SK-N-SH (cell line): ENCODE measurements at regions not wholly inside any gene's neighbourhood (a gene's known extent, or its start where the extent isn't known, plus 50 kb on each side); places are given as distances from the start of the nearest gene placed in this dataset.

Experiments
- CTCF ChIA-PET: fragments of 300-600, 350-600 bp; formaldehyde crosslinking; extraction: SDS; loops from one replicate; lab custom pipeline; 2021; lab: Yijun Ruan, JAX
- POLR2A ChIA-PET: fragments of 350-600 bp; sonication (Branson Sonifier 250); formaldehyde crosslinking; extraction: SDS; loops from one replicate; lab custom pipeline; 2020; ENCODE audit warnings: antibody characterized with exemption, inconsistent platforms; lab: Yijun Ruan, JAX
- DNase-seq: peaks from one replicate; pipeline ENCODE4 v3.0.0; 2012
- H2AFZ ChIP-seq: fragments of 200-600 bp; sonication (generic); 2 replicates; pipeline ENCODE4 v1.8.1; 2016; ENCODE audit warnings: antibody characterized with exemption, mild to moderate bottlenecking, low read depth
- H3F3A ChIP-seq: fragments of 200-600 bp; sonication (generic); replicated peaks from 2 replicates; pipeline ENCODE3; 2016; ENCODE audit warnings: antibody characterized with exemption, mild to moderate bottlenecking; ENCODE audit not compliant: insufficient read depth
- H3K27ac ChIP-seq, 2 experiments: fragments of 200-500 bp in 1 of 2; fragments of 200-600 bp in 1 of 2; sonication (Bioruptor generic) in 1 of 2; sonication (generic), shearing (Covaris generic) in 1 of 2; 2 replicates each; pipeline versions ENCODE4 v1.5.1 to v1.6.1; 2014 to 2016; ENCODE audit warnings: low read depth in 2 of 2, inconsistent platforms in 1 of 2, low read length in 1 of 2, mild to moderate bottlenecking in 1 of 2, mixed read lengths in 1 of 2
- H3K27me3 ChIP-seq: fragments of 200-600 bp; sonication (generic), shearing (Covaris generic); 2 replicates; pipeline ENCODE4 v1.6.1; 2016; ENCODE audit warnings: mixed run types; ENCODE audit not compliant: insufficient read depth
- H3K36me3 ChIP-seq, 2 experiments: fragments of 200-500 bp in 1 of 2; fragments of 200-600 bp in 1 of 2; sonication (Bioruptor generic) in 1 of 2; sonication (generic) in 1 of 2; replicated peaks in 1 of 2; 2 replicates each; pipeline versions ENCODE3 to v1.5.1; 2014 to 2016; ENCODE audit warnings: low read length in 1 of 2, mild to moderate bottlenecking in 1 of 2; ENCODE audit not compliant: insufficient read depth in 2 of 2, control insufficient read depth in 1 of 2
- H3K4me1 ChIP-seq, 2 experiments: fragments of 200-500 bp in 1 of 2; fragments of 200-600 bp in 1 of 2; sonication (Bioruptor generic) in 1 of 2; sonication (generic), shearing (Covaris generic) in 1 of 2; 2 replicates each; pipeline versions ENCODE4 v1.5.1 to v1.6.1; 2014 to 2016; ENCODE audit warnings: low read depth in 1 of 2, low read length in 1 of 2, mixed run types in 1 of 2; ENCODE audit not compliant: insufficient read depth in 2 of 2, control insufficient read depth in 1 of 2
- H3K4me2 ChIP-seq: fragments of 200-600 bp; sonication (generic), shearing (Covaris generic); 2 replicates; pipeline ENCODE4 v1.6.1; 2017; ENCODE audit warnings: mixed run types
- H3K4me3 ChIP-seq, 2 experiments: fragments of 200-500 bp in 1 of 2; fragments of 200-600 bp in 1 of 2; sonication (Bioruptor generic) in 1 of 2; sonication (generic), shearing (Covaris generic) in 1 of 2; 2 replicates each; pipeline versions ENCODE4 v1.5.1 to v1.8.1; 2014 to 2016; ENCODE audit warnings: low read depth in 2 of 2, inconsistent platforms in 1 of 2, low read length in 1 of 2, mild to moderate bottlenecking in 1 of 2, mixed read lengths in 1 of 2, moderate library complexity in 1 of 2
- H3K79me2 ChIP-seq: fragments of 200-600 bp; sonication (generic); 2 replicates; pipeline ENCODE4 v1.8.1; 2017; ENCODE audit warnings: mild to moderate bottlenecking; ENCODE audit not compliant: insufficient read depth
- H3K9ac ChIP-seq: fragments of 200-600 bp; sonication (generic); 2 replicates; pipeline ENCODE4 v1.6.1; 2017; ENCODE audit warnings: mixed run types
- H3K9me2 ChIP-seq: fragments of 200-600 bp; sonication (generic); 2 replicates; pipeline ENCODE4 v1.6.1; 2017; ENCODE audit warnings: mixed run types
- H3K9me3 ChIP-seq: fragments of 200-600 bp; sonication (generic); 2 replicates; pipeline ENCODE4 v1.6.1; 2017; ENCODE audit warnings: mixed run types, mild to moderate bottlenecking, moderate library complexity
- H4K20me1 ChIP-seq: fragments of 200-600 bp; sonication (generic); 2 replicates; pipeline ENCODE4 v1.6.1; 2017; ENCODE audit warnings: mild to moderate bottlenecking, mixed run types; ENCODE audit not compliant: insufficient read depth
- CHD2 ChIP-seq: fragments of 150-350 bp; IDR thresholded peaks from 2 replicates; pipeline ENCODE4 v1.6.1; 2018; ENCODE audit warnings: low read length; ENCODE audit not compliant: partially characterized antibody
- FOSL2 ChIP-seq: IDR thresholded peaks from 2 replicates; pipeline ENCODE4 v1.4.0; 2012; ENCODE audit warnings: low read depth, mild to moderate bottlenecking, moderate library complexity, borderline replicate concordance
- FOXJ3 ChIP-seq: sonication (generic); formaldehyde crosslinking; IDR thresholded peaks from 2 replicates; pipeline ENCODE4 v1.5.1; 2020; ENCODE audit warnings: mild to moderate bottlenecking, missing genetic modification reagents
- GABPA ChIP-seq: IDR thresholded peaks from 2 replicates; pipeline ENCODE4 v1.4.0; 2012; ENCODE audit warnings: low read depth, mild to moderate bottlenecking
- GATA2 ChIP-seq: sonication (generic); formaldehyde crosslinking; IDR thresholded peaks from 2 replicates; pipeline ENCODE4 v1.5.0; 2020; ENCODE audit warnings: mild to moderate bottlenecking, missing genetic modification reagents
- NFIC ChIP-seq: IDR thresholded peaks from 2 replicates; pipeline ENCODE4 v1.4.0; 2012; ENCODE audit warnings: borderline replicate concordance
- RAD21 ChIP-seq: IDR thresholded peaks from 2 replicates; pipeline ENCODE4 v1.6.1; 2012; ENCODE audit warnings: mild to moderate bottlenecking, low read length
- RXRA ChIP-seq: IDR thresholded peaks from 2 replicates; pipeline ENCODE4 v1.4.0; 2012; ENCODE audit warnings: low read depth, mild to moderate bottlenecking, borderline replicate concordance
- SMC3 ChIP-seq: IDR thresholded peaks from 2 replicates; pipeline ENCODE4 v1.6.1; 2012; ENCODE audit warnings: low read depth, low read length, improper control_type of control experiment
- TAF1 ChIP-seq: IDR thresholded peaks from 2 replicates; pipeline ENCODE4 v1.6.1; 2012; ENCODE audit warnings: low read depth, mild to moderate bottlenecking, low read length, moderate library complexity, borderline replicate concordance
- WGBS: methylation state at CpG from one replicate; pipeline ENCODE4 v1.1.6; 2017; ENCODE audit warnings: low lambda C conversion rate; 5-methylcytosine and 5-hydroxymethylcytosine counted together
- TF ChIP-seq, protein P1 (sequence below): IDR thresholded peaks from 2 replicates; pipeline ENCODE4 v1.4.0; 2012; ENCODE audit warnings: low read depth
- TF ChIP-seq, protein P2 (sequence below): IDR thresholded peaks from 2 replicates; pipeline ENCODE4 v1.4.0; 2012; ENCODE audit warnings: low read depth, borderline replicate concordance
- TF ChIP-seq, protein P3 (sequence below): fragments of 200-600 bp; sonication (generic); IDR thresholded peaks from 2 replicates; pipeline ENCODE4 v1.6.1; 2017; ENCODE audit warnings: antibody characterized with exemption, mild to moderate bottlenecking, moderate library complexity
- TF ChIP-seq, protein P4 (sequence below): IDR thresholded peaks from 2 replicates; pipeline ENCODE4 v1.4.0; 2012; ENCODE audit warnings: low read depth, borderline replicate concordance
- TF ChIP-seq, protein P5 (sequence below): fragments of 150-350 bp; IDR thresholded peaks from 2 replicates; pipeline ENCODE4 v1.6.1; 2017; ENCODE audit warnings: antibody characterized with exemption, low read length, low read depth, borderline replicate concordance

DNA sequence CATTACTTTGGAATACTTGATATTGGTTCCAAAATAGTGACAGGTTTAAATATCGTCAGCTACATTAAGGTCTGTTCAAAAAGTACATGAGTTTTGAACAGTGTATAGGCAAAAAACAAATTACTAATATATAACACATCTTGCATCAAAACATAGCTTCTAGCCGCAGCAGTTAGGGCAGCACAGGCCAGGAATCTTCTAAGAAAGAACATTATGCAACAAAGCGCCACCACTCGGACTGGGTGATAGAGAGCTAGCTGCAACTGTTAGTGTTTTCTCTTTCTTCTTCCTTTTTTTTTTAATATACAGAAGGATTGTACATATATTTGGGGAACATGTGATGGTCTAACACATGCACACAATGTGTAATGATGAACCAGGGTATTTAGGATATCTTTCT, 504.5 kb downstream of the NR2F1-AS1 start (continued):
- TF ChIP-seq, protein P1, sequence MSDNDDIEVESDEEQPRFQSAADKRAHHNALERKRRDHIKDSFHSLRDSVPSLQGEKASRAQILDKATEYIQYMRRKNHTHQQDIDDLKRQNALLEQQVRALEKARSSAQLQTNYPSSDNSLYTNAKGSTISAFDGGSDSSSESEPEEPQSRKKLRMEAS = no peak
- TF ChIP-seq CHD2 (no peak), SMC3 (no peak), RAD21 (no peak)
- TF ChIP-seq, all 33 proteins: peak for 0

DNA sequence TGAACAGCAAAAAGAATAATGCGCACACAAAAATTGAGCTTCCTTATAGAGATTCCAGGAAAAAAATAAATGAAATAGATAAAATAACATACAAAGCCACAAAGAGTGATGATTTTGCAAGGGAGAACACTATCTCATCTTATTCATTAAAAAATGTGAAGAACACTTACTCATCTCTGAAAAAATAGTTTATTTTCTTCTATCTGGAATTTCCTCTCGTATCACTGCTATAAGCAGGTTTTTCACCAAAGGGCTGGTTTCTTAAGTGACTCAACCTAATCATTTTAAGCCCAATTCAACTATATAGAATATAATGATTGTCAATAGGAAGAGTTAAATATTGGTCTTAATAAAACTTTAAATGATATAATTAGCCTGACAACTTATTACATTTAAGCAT, 504.9 kb downstream of the NR2F1-AS1 start:
- 89% methylated on average over 2 of the region's 2 CpGs for WGBS
- Histone ChIP-seq H3K9ac (no peak overlapping the region), H3K4me2 (no peak overlapping the region), H3K27me3 (no peaks in the 10 kb centered on the region), H3K4me1 (peaks cover 19 to 21% of the 10 kb centered on the region in 2 experiments; a peak in 3 of 4 replicates), H3K9me2 (no peaks in the 10 kb centered on the region), H3K9me3 (no peaks in the 10 kb centered on the region), H2AFZ (no peak overlapping the region), H3K4me3 (no peak overlapping the region), H3F3A (peaks cover 31% of the 10 kb centered on the region), H3K27ac (no peak overlapping the region), H3K36me3 (no peaks in the 10 kb centered on the region), H4K20me1 (no peaks in the 10 kb centered on the region), H3K79me2 (no peaks in the 10 kb centered on the region)
- POLR2A ChIA-PET = no interaction called here
- DNase-seq = no peak
- TF ChIP-seq FOSL2 (no peak; the same call in 1 of the 2 replicates), NFIC (no peak), FOXJ3 (CRISPR knock-in tag) (no peak), GABPA (no peak), TAF1 (no peak)
- TF ChIP-seq, protein P1 = no peak
- TF ChIP-seq, protein P2, sequence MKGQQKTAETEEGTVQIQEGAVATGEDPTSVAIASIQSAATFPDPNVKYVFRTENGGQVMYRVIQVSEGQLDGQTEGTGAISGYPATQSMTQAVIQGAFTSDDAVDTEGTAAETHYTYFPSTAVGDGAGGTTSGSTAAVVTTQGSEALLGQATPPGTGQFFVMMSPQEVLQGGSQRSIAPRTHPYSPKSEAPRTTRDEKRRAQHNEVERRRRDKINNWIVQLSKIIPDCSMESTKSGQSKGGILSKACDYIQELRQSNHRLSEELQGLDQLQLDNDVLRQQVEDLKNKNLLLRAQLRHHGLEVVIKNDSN = no peak
- TF ChIP-seq, protein P3, sequence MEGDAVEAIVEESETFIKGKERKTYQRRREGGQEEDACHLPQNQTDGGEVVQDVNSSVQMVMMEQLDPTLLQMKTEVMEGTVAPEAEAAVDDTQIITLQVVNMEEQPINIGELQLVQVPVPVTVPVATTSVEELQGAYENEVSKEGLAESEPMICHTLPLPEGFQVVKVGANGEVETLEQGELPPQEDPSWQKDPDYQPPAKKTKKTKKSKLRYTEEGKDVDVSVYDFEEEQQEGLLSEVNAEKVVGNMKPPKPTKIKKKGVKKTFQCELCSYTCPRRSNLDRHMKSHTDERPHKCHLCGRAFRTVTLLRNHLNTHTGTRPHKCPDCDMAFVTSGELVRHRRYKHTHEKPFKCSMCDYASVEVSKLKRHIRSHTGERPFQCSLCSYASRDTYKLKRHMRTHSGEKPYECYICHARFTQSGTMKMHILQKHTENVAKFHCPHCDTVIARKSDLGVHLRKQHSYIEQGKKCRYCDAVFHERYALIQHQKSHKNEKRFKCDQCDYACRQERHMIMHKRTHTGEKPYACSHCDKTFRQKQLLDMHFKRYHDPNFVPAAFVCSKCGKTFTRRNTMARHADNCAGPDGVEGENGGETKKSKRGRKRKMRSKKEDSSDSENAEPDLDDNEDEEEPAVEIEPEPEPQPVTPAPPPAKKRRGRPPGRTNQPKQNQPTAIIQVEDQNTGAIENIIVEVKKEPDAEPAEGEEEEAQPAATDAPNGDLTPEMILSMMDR = no peak
- CTCF ChIA-PET = interaction anchor here (0.6 to 1.1 kb wide), 2 partner anchors 11 to 246 kb away, joined by 3 read pairs; no protein-coding TSS in a partner anchor

DNA sequence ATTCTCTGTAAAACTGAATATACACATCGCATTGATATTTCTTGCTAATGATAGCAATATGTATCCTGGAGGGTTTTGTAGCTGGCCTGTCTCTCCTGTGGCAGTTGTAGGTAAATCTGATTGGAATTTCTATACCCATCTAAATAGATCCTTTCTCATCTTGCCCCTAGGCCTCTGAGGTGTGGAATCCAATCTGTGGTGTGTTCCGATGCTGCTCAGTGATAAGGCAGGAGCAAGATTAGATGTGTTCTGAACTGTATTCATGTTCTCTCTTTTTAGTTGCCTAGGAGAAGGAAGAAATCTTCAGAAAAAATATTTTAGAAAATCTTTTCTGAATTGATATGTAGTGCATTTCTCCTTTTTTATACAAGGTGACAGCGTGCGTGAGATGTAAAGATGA, 507.5 kb downstream of the NR2F1-AS1 start:
- DNase-seq = no peak
- CTCF ChIA-PET = no interaction called here

More for the DNA sequence above, 507.5 kb downstream of the NR2F1-AS1 start:
- Histone ChIP-seq H3K4me3 (no peak overlapping the region), H3K36me3 (no peaks in the 10 kb centered on the region), H3K79me2 (no peaks in the 10 kb centered on the region), H4K20me1 (no peaks in the 10 kb centered on the region), H3F3A (peaks cover 18% of the 10 kb centered on the region), H2AFZ (peak overlapping the region; percentile 60), H3K4me2 (peak overlapping the region; percentile 22; the same call in 1 of the 2 replicates), H3K9ac (no peak overlapping the region), H3K4me1 (peaks cover 11 to 17% of the 10 kb centered on the region in 2 experiments; a peak in 3 of 4 replicates), H3K27me3 (no peaks in the 10 kb centered on the region), H3K27ac (peak overlapping the region; percentile 58 to 67), H3K9me3 (no peaks in the 10 kb centered on the region), H3K9me2 (no peaks in the 10 kb centered on the region)
- POLR2A ChIA-PET = no interaction called here
- TF ChIP-seq, protein P1 = no peak
- TF ChIP-seq, protein P4, sequence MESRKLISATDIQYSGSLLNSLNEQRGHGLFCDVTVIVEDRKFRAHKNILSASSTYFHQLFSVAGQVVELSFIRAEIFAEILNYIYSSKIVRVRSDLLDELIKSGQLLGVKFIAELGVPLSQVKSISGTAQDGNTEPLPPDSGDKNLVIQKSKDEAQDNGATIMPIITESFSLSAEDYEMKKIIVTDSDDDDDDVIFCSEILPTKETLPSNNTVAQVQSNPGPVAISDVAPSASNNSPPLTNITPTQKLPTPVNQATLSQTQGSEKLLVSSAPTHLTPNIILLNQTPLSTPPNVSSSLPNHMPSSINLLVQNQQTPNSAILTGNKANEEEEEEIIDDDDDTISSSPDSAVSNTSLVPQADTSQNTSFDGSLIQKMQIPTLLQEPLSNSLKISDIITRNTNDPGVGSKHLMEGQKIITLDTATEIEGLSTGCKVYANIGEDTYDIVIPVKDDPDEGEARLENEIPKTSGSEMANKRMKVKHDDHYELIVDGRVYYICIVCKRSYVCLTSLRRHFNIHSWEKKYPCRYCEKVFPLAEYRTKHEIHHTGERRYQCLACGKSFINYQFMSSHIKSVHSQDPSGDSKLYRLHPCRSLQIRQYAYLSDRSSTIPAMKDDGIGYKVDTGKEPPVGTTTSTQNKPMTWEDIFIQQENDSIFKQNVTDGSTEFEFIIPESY = no peak
- TF ChIP-seq, protein P5, sequence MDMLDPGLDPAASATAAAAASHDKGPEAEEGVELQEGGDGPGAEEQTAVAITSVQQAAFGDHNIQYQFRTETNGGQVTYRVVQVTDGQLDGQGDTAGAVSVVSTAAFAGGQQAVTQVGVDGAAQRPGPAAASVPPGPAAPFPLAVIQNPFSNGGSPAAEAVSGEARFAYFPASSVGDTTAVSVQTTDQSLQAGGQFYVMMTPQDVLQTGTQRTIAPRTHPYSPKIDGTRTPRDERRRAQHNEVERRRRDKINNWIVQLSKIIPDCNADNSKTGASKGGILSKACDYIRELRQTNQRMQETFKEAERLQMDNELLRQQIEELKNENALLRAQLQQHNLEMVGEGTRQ = no peak
- TF ChIP-seq GATA2 (CRISPR knock-in tag) (peak; percentile 46), RXRA (no peak)
- TF ChIP-seq, protein P2 = no peak
- WGBS = 69% methylated on average over 4 of the region's 4 CpGs
